ENCODE measurements at regions not wholly inside any gene's neighbourhood (a gene's known extent, or its start where the extent isn't known, plus 50 kb on each side); places are given as distances from the start of the nearest gene placed in this dataset.
"Not testable (repeated sequence)": the region's sequence is repeated elsewhere in the genome, so short reads cannot be mapped to it uniquely, and the experiment has no call there.

DNA sequence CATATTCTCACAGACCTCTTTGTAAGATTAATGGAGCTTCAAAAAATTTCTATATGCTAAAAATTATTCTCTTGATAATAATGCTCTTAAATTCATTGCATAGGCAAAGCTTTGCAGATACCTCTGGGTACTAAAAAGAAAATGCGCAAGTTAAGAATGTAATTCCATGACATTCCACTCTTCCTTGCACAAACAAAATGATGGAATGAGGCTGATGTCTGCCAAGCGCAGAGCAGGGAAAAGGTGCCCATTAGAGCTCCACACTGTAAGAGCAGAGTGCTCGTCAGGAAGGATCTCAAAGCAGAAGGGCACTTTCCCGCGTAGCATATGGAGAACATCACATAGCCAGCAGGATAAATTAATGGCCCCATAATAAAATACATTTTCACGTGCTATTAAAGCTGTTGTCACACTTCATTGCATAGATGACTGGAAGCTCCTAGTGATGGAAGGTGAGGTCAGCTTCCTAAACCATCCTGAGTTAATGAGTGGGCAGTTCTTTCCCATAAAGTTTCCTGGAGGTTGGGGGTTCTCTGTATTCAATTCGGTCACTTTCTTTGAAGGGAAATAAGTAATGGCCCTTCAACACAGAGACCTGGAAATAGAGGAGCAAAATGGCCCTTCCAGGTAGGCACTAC is 1058.9 kb downstream of the GALC start:
- no peak for TF ChIP-seq CTCF (IDR thresholded peaks at IDR 0.05; ENCODE audit: borderline replicate concordance)
- intact Hi-C loops (cut with micrococcal nuclease) = no loop called here
- no peak overlapping the region for H3K27ac ChIP-seq (replicated peaks)
- no peaks in the 10 kb centered on the region for H3K27me3 ChIP-seq (ENCODE audit: low read depth)
- no peak for DNase-seq
- H3K9me3 ChIP-seq (replicated peaks) = no peaks in the 10 kb centered on the region
- H3K4me3 ChIP-seq = no peak overlapping the region
- H3K4me1 ChIP-seq = no peaks in the 10 kb centered on the region
- H3K36me3 ChIP-seq = no peaks in the 10 kb centered on the region

GRCh38 chr14:86933460-86933859 is 1059.5 kb downstream of the GALC start:
- no peaks in the 10 kb centered on the region for H3K4me1 ChIP-seq
- H3K27ac ChIP-seq (replicated peaks) = no peak overlapping the region
- H3K4me3 ChIP-seq = no peak overlapping the region
- H3K9me3 ChIP-seq (replicated peaks) = no peaks in the 10 kb centered on the region
- no peak for DNase-seq
- H3K36me3 ChIP-seq = no peaks in the 10 kb centered on the region
- intact Hi-C loops (cut with micrococcal nuclease) = no loop called here
- no peak for TF ChIP-seq CTCF (IDR thresholded peaks at IDR 0.05; ENCODE audit: borderline replicate concordance)
- no peaks in the 10 kb centered on the region for H3K27me3 ChIP-seq (ENCODE audit: low read depth)

DNA sequence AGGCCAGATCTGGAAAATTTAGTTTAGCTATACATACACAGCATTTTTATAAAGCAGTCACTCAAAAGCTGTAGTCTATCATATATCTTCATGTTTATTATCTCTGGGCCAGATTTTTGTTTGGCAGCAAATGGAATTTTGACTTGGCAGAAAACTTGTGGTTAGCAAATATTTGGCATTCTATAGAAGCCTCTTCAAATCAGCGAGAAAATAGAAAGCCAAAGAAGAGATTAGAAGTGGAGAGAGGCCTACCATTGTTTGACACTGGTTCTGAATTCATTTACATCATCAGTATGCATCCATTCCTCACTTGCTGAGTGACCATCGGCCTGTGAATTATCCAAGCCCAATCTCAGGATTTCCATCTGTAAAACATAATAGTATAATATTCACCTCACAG is 1077.6 kb downstream of the GALC start:
- H3K4me1 ChIP-seq = no peaks in the 10 kb centered on the region
- TF ChIP-seq CTCF (IDR thresholded peaks at IDR 0.05; ENCODE audit: borderline replicate concordance) = no peak
- no peak overlapping the region for H3K4me3 ChIP-seq
- H3K27me3 ChIP-seq (ENCODE audit: low read depth) = no peaks in the 10 kb centered on the region
- intact Hi-C loops (cut with micrococcal nuclease) = no loop called here
- no peaks in the 10 kb centered on the region for H3K36me3 ChIP-seq
- DNase-seq = no peak
- no peaks in the 10 kb centered on the region for H3K9me3 ChIP-seq (replicated peaks)
- H3K27ac ChIP-seq (replicated peaks) = no peak overlapping the region

GRCh38 chr14:86912709-86913108 is 1080.3 kb downstream of the GALC start:
- no peak for DNase-seq
- H3K4me3 ChIP-seq = no peak overlapping the region
- TF ChIP-seq CTCF (IDR thresholded peaks at IDR 0.05; ENCODE audit: borderline replicate concordance) = no peak
- H3K9me3 ChIP-seq (replicated peaks) = no peaks in the 10 kb centered on the region
- H3K4me1 ChIP-seq = no peaks in the 10 kb centered on the region
- no peaks in the 10 kb centered on the region for H3K36me3 ChIP-seq
- no peaks in the 10 kb centered on the region for H3K27me3 ChIP-seq (ENCODE audit: low read depth)
- H3K27ac ChIP-seq (replicated peaks) = no peak overlapping the region
- intact Hi-C loops (cut with micrococcal nuclease) = no loop called here

- no peak overlapping the region for H3K4me3 ChIP-seq
- intact Hi-C loops (cut with micrococcal nuclease) = no loop called here
Observed at GRCh38 chr14:86911486-86911885, 1081.5 kb downstream of the GALC start.

GRCh38 chr14:86905386-86905926 is 1087.5 kb downstream of the GALC start:
- DNase-seq; H3K36me3 ChIP-seq; H3K4me1 ChIP-seq; H3K27me3 ChIP-seq (ENCODE audit: low read depth); H3K4me3 ChIP-seq; intact Hi-C loops (cut with micrococcal nuclease); H3K27ac ChIP-seq (replicated peaks); H3K9me3 ChIP-seq (replicated peaks): not testable (repeated sequence)

More at GRCh38 chr14:86911486-86911885, 1081.5 kb downstream of the GALC start:
- no peak for TF ChIP-seq CTCF (IDR thresholded peaks at IDR 0.05; ENCODE audit: borderline replicate concordance)
- Histone ChIP-seq H3K27ac (replicated peaks) (no peak overlapping the region), H3K9me3 (replicated peaks) (no peaks in the 10 kb centered on the region), H3K4me1 (no peaks in the 10 kb centered on the region), H3K27me3 (ENCODE audit: low read depth) (no peaks in the 10 kb centered on the region), H3K36me3 (no peaks in the 10 kb centered on the region)
- no peak for DNase-seq
